Hepatocyte (in vitro differentiated cells): ENCODE measurements at regions not wholly inside any gene's neighbourhood (a gene's known extent, or its start where the extent isn't known, plus 50 kb on each side); places are given as distances from the start of the nearest gene placed in this dataset.

Source experiments
- EZH2phosphoT487 ChIP-seq: fragments of 200-600 bp; sonication (generic); IDR thresholded peaks from one replicate; pipeline ENCODE4 v1.6.1; 2018; ENCODE audit warnings: antibody characterized with exemption, mild to moderate bottlenecking, low read depth, moderate library complexity; ENCODE audit not compliant: unreplicated experiment, severe bottlenecking
- TF ChIP-seq, protein P1 (sequence below): fragments of 200-600 bp; sonication (generic); IDR thresholded peaks from 2 replicates; pipeline ENCODE4 v1.5.1; 2016; ENCODE audit warnings: antibody characterized with exemption, mild to moderate bottlenecking; ENCODE audit not compliant: poor library complexity

DNA sequence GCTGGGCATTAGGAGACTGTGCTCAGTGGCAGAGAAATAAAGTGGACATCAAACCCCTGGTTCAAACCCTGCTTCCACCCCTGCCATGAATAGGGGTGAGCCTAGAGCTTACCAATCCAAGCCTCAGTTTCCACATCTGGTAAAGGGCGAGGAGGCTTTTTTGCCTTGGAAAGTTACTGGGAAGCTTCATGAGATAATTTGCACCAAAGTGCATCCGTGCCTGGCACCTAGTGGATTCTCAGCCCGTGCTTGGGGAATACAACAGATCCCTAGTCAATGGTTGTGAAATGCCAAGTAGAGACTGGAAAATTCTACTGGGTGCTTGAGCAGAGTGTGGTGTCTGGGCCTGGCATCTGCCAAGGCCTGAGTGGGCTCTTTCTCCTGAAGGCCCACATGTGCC, 158.7 kb upstream of the ZMIZ1 start:
- TF ChIP-seq, protein P1, sequence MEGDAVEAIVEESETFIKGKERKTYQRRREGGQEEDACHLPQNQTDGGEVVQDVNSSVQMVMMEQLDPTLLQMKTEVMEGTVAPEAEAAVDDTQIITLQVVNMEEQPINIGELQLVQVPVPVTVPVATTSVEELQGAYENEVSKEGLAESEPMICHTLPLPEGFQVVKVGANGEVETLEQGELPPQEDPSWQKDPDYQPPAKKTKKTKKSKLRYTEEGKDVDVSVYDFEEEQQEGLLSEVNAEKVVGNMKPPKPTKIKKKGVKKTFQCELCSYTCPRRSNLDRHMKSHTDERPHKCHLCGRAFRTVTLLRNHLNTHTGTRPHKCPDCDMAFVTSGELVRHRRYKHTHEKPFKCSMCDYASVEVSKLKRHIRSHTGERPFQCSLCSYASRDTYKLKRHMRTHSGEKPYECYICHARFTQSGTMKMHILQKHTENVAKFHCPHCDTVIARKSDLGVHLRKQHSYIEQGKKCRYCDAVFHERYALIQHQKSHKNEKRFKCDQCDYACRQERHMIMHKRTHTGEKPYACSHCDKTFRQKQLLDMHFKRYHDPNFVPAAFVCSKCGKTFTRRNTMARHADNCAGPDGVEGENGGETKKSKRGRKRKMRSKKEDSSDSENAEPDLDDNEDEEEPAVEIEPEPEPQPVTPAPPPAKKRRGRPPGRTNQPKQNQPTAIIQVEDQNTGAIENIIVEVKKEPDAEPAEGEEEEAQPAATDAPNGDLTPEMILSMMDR, result no peak
- no peak for TF ChIP-seq EZH2phosphoT487
